Karpas-422 (cell line): ENCODE measurements at regions not wholly inside any gene's neighbourhood (a gene's known extent, or its start where the extent isn't known, plus 50 kb on each side); places are given as distances from the start of the nearest gene placed in this dataset.

Experiments
- DNase-seq: peaks from one replicate; pipeline ENCODE4 v3.0.0-alpha.2; 2015
- H2AFZ ChIP-seq: fragments of 200-600 bp; sonication (generic); 2 replicates; pipeline ENCODE4 v1.6.1; 2014; ENCODE audit warnings: antibody characterized with exemption, low read length, mixed read lengths
- H3K27ac ChIP-seq: fragments of 200-600 bp; sonication (generic); 2 replicates; pipeline ENCODE4 v1.5.1; 2014; ENCODE audit warnings: mild to moderate bottlenecking, low read length, moderate library complexity
- H3K27me3 ChIP-seq: fragments of 200-600 bp; sonication (generic); 2 replicates; pipeline ENCODE4 v1.6.1; 2014; ENCODE audit warnings: low read length, mixed read lengths
- H3K36me3 ChIP-seq: fragments of 200-600 bp; sonication (generic); 2 replicates; pipeline ENCODE4 v1.6.1; 2014; ENCODE audit warnings: low read length, mixed read lengths; ENCODE audit not compliant: insufficient read depth
- H3K4me1 ChIP-seq: fragments of 200-600 bp; sonication (generic); 2 replicates; pipeline ENCODE4 v1.6.1; 2014; ENCODE audit warnings: mild to moderate bottlenecking, low read length, mixed read lengths
- H3K4me2 ChIP-seq: fragments of 200-600 bp; sonication (generic); 2 replicates; pipeline ENCODE4 v1.6.1; 2014; ENCODE audit warnings: low read length, low read depth, mild to moderate bottlenecking; ENCODE audit not compliant: poor library complexity, severe bottlenecking
- H3K4me3 ChIP-seq: fragments of 200-600 bp; sonication (generic); 2 replicates; pipeline ENCODE4 v1.5.1; 2014; ENCODE audit warnings: mild to moderate bottlenecking, antibody characterized with exemption, low read length, mixed read lengths
- H3K79me2 ChIP-seq: fragments of 200-600 bp; sonication (generic); 2 replicates; pipeline ENCODE4 v1.6.1; 2014; ENCODE audit warnings: mild to moderate bottlenecking, low read length, mixed read lengths
- H3K9ac ChIP-seq: fragments of 200-600 bp; sonication (generic); 2 replicates; pipeline ENCODE4 v1.6.0; 2014; ENCODE audit warnings: low read length
- H3K9me2 ChIP-seq: fragments of 200-600 bp; sonication (generic), shearing (Covaris generic); replicated peaks from 2 replicates; pipeline ENCODE4 v1.6.0; 2014; ENCODE audit warnings: mild to moderate bottlenecking, low read length, moderate library complexity; ENCODE audit not compliant: insufficient read depth
- H3K9me3 ChIP-seq: fragments of 300-700, 200-600 bp; sonication (generic); 2 replicates; pipeline ENCODE4 v1.6.1; 2014; ENCODE audit warnings: low read length, mixed read lengths
- H4K20me1 ChIP-seq: fragments of 200-600 bp; sonication (generic); 2 replicates; pipeline ENCODE4 v1.6.1; 2014; ENCODE audit warnings: mild to moderate bottlenecking, antibody characterized with exemption, low read length, low read depth; ENCODE audit not compliant: insufficient read depth

- H3K36me3 ChIP-seq = no peaks in the 10 kb centered on the region
- H3K4me3 ChIP-seq = no peak overlapping the region
- H2AFZ ChIP-seq = no peak overlapping the region
- H3K79me2 ChIP-seq = no peaks in the 10 kb centered on the region
- no peak overlapping the region for H3K27ac ChIP-seq
- H3K27me3 ChIP-seq = no peaks in the 10 kb centered on the region
- H3K9me2 ChIP-seq = no peaks in the 10 kb centered on the region
- no peak for DNase-seq
- H3K4me1 ChIP-seq = no peaks in the 10 kb centered on the region
- no peaks in the 10 kb centered on the region for H3K9me3 ChIP-seq
- no peak overlapping the region for H3K9ac ChIP-seq
- H3K4me2 ChIP-seq = no peak overlapping the region
- H4K20me1 ChIP-seq = no peaks in the 10 kb centered on the region
Observed at GRCh38 chr11:93271596-93271995, 58.9 kb upstream of the DEUP1 start.

GRCh38 chr11:93274851-93275250 is 55.7 kb upstream of the DEUP1 start:
- Histone ChIP-seq H3K4me1 (no peaks in the 10 kb centered on the region), H4K20me1 (no peaks in the 10 kb centered on the region), H3K36me3 (no peaks in the 10 kb centered on the region), H3K27me3 (no peaks in the 10 kb centered on the region; the same call in 1 of the 2 replicates), H3K27ac (no peak overlapping the region), H2AFZ (no peak overlapping the region), H3K9ac (no peak overlapping the region), H3K9me3 (no peaks in the 10 kb centered on the region), H3K79me2 (no peaks in the 10 kb centered on the region), H3K4me2 (no peak overlapping the region), H3K9me2 (no peaks in the 10 kb centered on the region), H3K4me3 (no peak overlapping the region)
- DNase-seq = no peak

GRCh38 chr11:93278976-93279375 is 51.6 kb upstream of the DEUP1 start:
- H3K9me3 ChIP-seq = no peaks in the 10 kb centered on the region
- DNase-seq = no peak
- H3K4me2 ChIP-seq = no peak overlapping the region
- no peak overlapping the region for H2AFZ ChIP-seq
- H4K20me1 ChIP-seq = no peaks in the 10 kb centered on the region
- no peaks in the 10 kb centered on the region for H3K4me1 ChIP-seq
- no peaks in the 10 kb centered on the region for H3K36me3 ChIP-seq
- no peak overlapping the region for H3K27ac ChIP-seq
- no peaks in the 10 kb centered on the region for H3K9me2 ChIP-seq
- H3K27me3 ChIP-seq = no peaks in the 10 kb centered on the region; the same call in 1 of the 2 replicates
- H3K9ac ChIP-seq = no peak overlapping the region
- H3K79me2 ChIP-seq = no peaks in the 10 kb centered on the region
- no peak overlapping the region for H3K4me3 ChIP-seq

- Histone ChIP-seq H3K9me2 (no peaks in the 10 kb centered on the region), H2AFZ (no peak overlapping the region), H3K9ac (no peak overlapping the region), H3K4me2 (no peak overlapping the region), H3K9me3 (no peaks in the 10 kb centered on the region), H3K4me3 (no peak overlapping the region), H3K36me3 (no peaks in the 10 kb centered on the region), H3K79me2 (no peaks in the 10 kb centered on the region), H3K4me1 (no peaks in the 10 kb centered on the region), H3K27me3 (no peaks in the 10 kb centered on the region; the same call in 1 of the 2 replicates), H4K20me1 (no peaks in the 10 kb centered on the region), H3K27ac (no peak overlapping the region)
- no peak for DNase-seq
Observed at GRCh38 chr11:93279851-93280347, 50.6 kb upstream of the DEUP1 start.
